PC-9 (cell line): ENCODE measurements at regions not wholly inside any gene's neighbourhood (a gene's known extent, or its start where the extent isn't known, plus 50 kb on each side); places are given as distances from the start of the nearest gene placed in this dataset.

ENCODE experiments used
- BruUV-seq: library from RNA; stranded (reverse); fragments of 400-500 nt; replicated peaks from 2 replicates; lab custom pipeline; 2021; lab: Mats Ljungman, UMichigan
- CTCF ChIA-PET: fragments of 300-600 bp; sonication (Branson Sonifier 250); formaldehyde crosslinking; loops from one replicate; lab custom pipeline; 2022; ENCODE audit warnings: antibody characterized with exemption; lab: Charles Lee
- POLR2A ChIA-PET: fragments of 300-600 bp; sonication (Branson Sonifier 250); formaldehyde crosslinking; loops from one replicate; lab custom pipeline; 2022; ENCODE audit warnings: antibody characterized with exemption; ENCODE audit not compliant: unreplicated experiment; lab: Charles Lee
- DNase-seq, 2 experiments: peaks; one replicate each; pipeline versions ENCODE4 v3.0.0 to v3.0.0-alpha.2; 2015 to 2022; ENCODE audit warnings: mixed read lengths in 1 of 2
- H2AFZ ChIP-seq: fragments of 200-600 bp; sonication (generic); 2 replicates; pipeline ENCODE4 v1.8.1; 2017; ENCODE audit warnings: antibody characterized with exemption
- H3F3A ChIP-seq: fragments of 200-600 bp; sonication (generic); 2 replicates; pipeline ENCODE4 v1.8.1; 2017; ENCODE audit warnings: antibody characterized with exemption, mild to moderate bottlenecking, low read depth; ENCODE audit not compliant: insufficient read depth
- H3K27ac ChIP-seq: fragments of 200-600 bp; sonication (generic); 2 replicates; pipeline ENCODE4 v1.6.1; 2016; ENCODE audit warnings: mixed run types
- H3K27me3 ChIP-seq: fragments of 200-600 bp; sonication (generic); 2 replicates; pipeline ENCODE4 v1.6.1; 2016; ENCODE audit warnings: low read depth, mixed run types; ENCODE audit not compliant: insufficient read depth
- H3K36me3 ChIP-seq: fragments of 200-600 bp; sonication (generic); 2 replicates; pipeline ENCODE4 v1.6.1; 2016; ENCODE audit warnings: low read depth, mixed run types
- H3K4me1 ChIP-seq: fragments of 200-600 bp; sonication (generic); replicated peaks from 2 replicates; pipeline ENCODE4 v1.6.1; 2016; ENCODE audit warnings: mixed run types; ENCODE audit not compliant: insufficient read depth
- H3K4me2 ChIP-seq: fragments of 200-600 bp; sonication (generic); 2 replicates; pipeline ENCODE4 v1.6.1; 2017; ENCODE audit warnings: mixed run types
- H3K4me3 ChIP-seq: fragments of 200-600 bp; sonication (generic); 2 replicates; pipeline ENCODE4 v1.6.1; 2016; ENCODE audit warnings: mixed run types
- H3K79me2 ChIP-seq: fragments of 200-600 bp; sonication (generic); 2 replicates; pipeline ENCODE4 v1.6.1; 2017; ENCODE audit warnings: low read depth, mixed run types
- H3K9me2 ChIP-seq: fragments of 200-600 bp; sonication (generic); 2 replicates; pipeline ENCODE4 v1.8.1; 2017; ENCODE audit warnings: mild to moderate bottlenecking; ENCODE audit not compliant: insufficient read depth
- H3K9me3 ChIP-seq: fragments of 200-600 bp; sonication (generic); 2 replicates; pipeline ENCODE4 v1.8.1; 2016; ENCODE audit warnings: low read depth; ENCODE audit not compliant: insufficient read depth
- H4K20me1 ChIP-seq: fragments of 200-600 bp; sonication (generic); 2 replicates; pipeline ENCODE4 v1.8.1; 2017; ENCODE audit not compliant: insufficient read depth
- EZH2 ChIP-seq: fragments of 200-600 bp; sonication (generic); IDR thresholded peaks from 2 replicates; pipeline ENCODE4 v1.8.0; 2017; ENCODE audit warnings: antibody characterized with exemption, low read depth
- intact Hi-C: fragments of 100-400 bp; cut with micrococcal nuclease; formaldehyde crosslinking; loops from one replicate; pipeline ENCODE4 v1.10.0; 2022; ENCODE audit not compliant: unreplicated experiment
- TF ChIP-seq, protein P1 (sequence below): fragments of 200-600 bp; sonication (generic); conservative IDR thresholded peaks from 2 replicates; pipeline ENCODE4 v1.6.1; 2017; ENCODE audit warnings: mixed run types, antibody characterized with exemption, mild to moderate bottlenecking, moderate library complexity

DNA sequence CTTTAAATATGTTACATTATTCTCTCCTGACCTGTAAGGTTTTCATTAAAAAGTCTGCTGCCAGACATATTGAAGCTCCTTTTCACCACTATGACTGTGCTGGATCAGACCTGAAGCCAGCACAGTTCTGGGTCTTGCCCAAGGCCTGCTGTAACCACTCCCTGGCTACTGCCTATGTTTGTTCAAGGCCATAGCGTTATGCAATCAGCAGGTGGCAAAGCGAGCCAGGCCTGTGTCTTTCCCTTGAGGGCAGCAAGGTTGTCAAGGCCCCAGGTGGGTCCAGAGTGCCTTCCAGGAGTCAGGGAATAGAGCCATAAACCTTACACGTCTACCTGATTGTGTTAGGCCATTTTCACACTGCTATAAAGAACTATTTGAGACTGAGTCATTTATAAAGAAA is 496.8 kb upstream of the PCDH9 start:
- BruUV-seq = no TSS peak
- H3K36me3 ChIP-seq = no peaks in the 10 kb centered on the region
- ChIA-PET POLR2A (no interaction called here), CTCF (no interaction called here)
- no peaks in the 10 kb centered on the region for H3K9me3 ChIP-seq
- H3K27ac ChIP-seq = no peak overlapping the region
- TF ChIP-seq, protein P1, sequence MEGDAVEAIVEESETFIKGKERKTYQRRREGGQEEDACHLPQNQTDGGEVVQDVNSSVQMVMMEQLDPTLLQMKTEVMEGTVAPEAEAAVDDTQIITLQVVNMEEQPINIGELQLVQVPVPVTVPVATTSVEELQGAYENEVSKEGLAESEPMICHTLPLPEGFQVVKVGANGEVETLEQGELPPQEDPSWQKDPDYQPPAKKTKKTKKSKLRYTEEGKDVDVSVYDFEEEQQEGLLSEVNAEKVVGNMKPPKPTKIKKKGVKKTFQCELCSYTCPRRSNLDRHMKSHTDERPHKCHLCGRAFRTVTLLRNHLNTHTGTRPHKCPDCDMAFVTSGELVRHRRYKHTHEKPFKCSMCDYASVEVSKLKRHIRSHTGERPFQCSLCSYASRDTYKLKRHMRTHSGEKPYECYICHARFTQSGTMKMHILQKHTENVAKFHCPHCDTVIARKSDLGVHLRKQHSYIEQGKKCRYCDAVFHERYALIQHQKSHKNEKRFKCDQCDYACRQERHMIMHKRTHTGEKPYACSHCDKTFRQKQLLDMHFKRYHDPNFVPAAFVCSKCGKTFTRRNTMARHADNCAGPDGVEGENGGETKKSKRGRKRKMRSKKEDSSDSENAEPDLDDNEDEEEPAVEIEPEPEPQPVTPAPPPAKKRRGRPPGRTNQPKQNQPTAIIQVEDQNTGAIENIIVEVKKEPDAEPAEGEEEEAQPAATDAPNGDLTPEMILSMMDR = no peak
- no peak for TF ChIP-seq EZH2
- no peak overlapping the region for H3K4me2 ChIP-seq
- H3K27me3 ChIP-seq = no peaks in the 10 kb centered on the region
- H3K9me2 ChIP-seq = no peaks in the 10 kb centered on the region
- no peaks in the 10 kb centered on the region for H3K79me2 ChIP-seq
- H3F3A ChIP-seq = no peaks in the 10 kb centered on the region
- no peak overlapping the region for H3K4me3 ChIP-seq
- H4K20me1 ChIP-seq = no peaks in the 10 kb centered on the region
- intact Hi-C loops = no loop called here
- H3K4me1 ChIP-seq = no peaks in the 10 kb centered on the region
- DNase-seq = peak in 1 of 2 experiments; percentile 3
- H2AFZ ChIP-seq = no peak overlapping the region

DNA sequence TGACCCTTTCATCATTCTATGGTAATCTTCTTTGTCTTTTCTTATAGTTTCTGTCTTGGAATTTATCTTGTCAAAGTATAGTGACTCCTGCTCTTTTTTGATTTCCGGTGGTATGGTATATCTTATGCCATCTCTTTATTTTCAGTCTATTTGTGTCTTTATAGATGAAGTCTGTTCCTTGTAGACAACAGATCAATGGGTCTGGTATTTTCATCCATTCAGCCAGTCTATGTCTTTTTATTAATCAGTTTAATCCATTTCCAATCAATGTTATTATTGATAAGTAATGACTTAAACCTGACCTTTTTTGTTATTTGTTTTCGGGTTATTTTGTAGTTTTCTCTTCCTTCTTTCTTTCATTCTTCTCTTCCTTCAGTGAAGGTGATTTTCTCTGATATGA is 495.9 kb upstream of the PCDH9 start:
- Histone ChIP-seq H3K27ac (no peak overlapping the region), H3K27me3 (no peaks in the 10 kb centered on the region), H2AFZ (no peak overlapping the region), H3K9me2 (no peaks in the 10 kb centered on the region), H3K4me3 (no peak overlapping the region), H3K4me1 (no peaks in the 10 kb centered on the region), H3K4me2 (no peak overlapping the region), H3K79me2 (no peaks in the 10 kb centered on the region), H4K20me1 (no peaks in the 10 kb centered on the region), H3K36me3 (no peaks in the 10 kb centered on the region), H3K9me3 (no peaks in the 10 kb centered on the region), H3F3A (no peaks in the 10 kb centered on the region)
- no peak for DNase-seq
- TF ChIP-seq EZH2 = no peak
- TF ChIP-seq, protein P1 = no peak
- intact Hi-C loops = no loop called here
- BruUV-seq = no TSS peak
- POLR2A ChIA-PET = no interaction called here
- CTCF ChIA-PET = no interaction called here

DNA sequence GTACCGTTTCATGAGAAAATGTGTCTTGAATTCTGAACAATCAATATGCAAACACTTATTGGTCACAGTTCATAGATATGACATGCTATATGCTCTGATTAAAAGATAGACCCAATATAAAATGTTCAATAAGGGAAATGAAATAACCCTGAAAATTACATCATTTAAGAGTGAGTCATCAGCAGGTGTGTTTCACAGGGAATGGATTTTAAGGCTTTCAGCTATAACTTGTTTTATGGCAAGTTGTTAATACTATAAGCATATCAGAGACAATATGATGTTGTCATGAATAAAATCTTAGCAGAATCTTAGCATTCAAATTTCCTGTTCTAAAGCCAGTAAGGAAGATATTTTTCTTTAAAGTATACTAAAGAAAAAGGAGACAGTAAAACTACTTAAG is 483.4 kb upstream of the PCDH9 start:
- no peak for DNase-seq
- no peaks in the 10 kb centered on the region for H3F3A ChIP-seq
- intact Hi-C loops = no loop called here
- CTCF ChIA-PET = no interaction called here
- no peaks in the 10 kb centered on the region; the same call in 1 of the 2 replicates for H3K9me2 ChIP-seq
- peak overlapping the region; percentile 25 for H3K4me2 ChIP-seq
- no peak for TF ChIP-seq EZH2
- TF ChIP-seq, protein P1 = no peak
- H3K9me3 ChIP-seq = no peaks in the 10 kb centered on the region
- 0 out of 2 replicates have a peak, but pooled peaks cover 6% of the 10 kb centered on the region for H3K4me1 ChIP-seq
- H3K4me3 ChIP-seq = no peak overlapping the region
- BruUV-seq = no TSS peak
- H3K79me2 ChIP-seq = no peaks in the 10 kb centered on the region
- peak overlapping the region; percentile 45; the same call in 1 of the 2 replicates for H3K27ac ChIP-seq
- H3K36me3 ChIP-seq = no peaks in the 10 kb centered on the region
- POLR2A ChIA-PET = no interaction called here
- peak overlapping the region; percentile 80 for H2AFZ ChIP-seq
- H3K27me3 ChIP-seq = no peaks in the 10 kb centered on the region
- H4K20me1 ChIP-seq = no peaks in the 10 kb centered on the region
